Activated T-cell treated with anti-CD3 and anti-CD28 coated beads, Interleukin-2, amount 50 U/mL, for 4 hours (primary cell): ENCODE measurements at regions not wholly inside any gene's neighbourhood (a gene's known extent, or its start where the extent isn't known, plus 50 kb on each side); places are given as distances from the start of the nearest gene placed in this dataset.
"Not testable (repeated sequence)": the region's sequence is repeated elsewhere in the genome, so short reads cannot be mapped to it uniquely, and the experiment has no call there.

Experiments
- ATAC-seq, 2 donors: fragments of 200-7000 bp; cut with Tn5 transposase; one replicate each; pipeline ENCODE4 v1.10.0; 2021
- DNase-seq: peaks from one replicate; pipeline ENCODE4 v3.0.0-alpha.2; 2020
- H3K27me3 Mint-ChIP-seq: one replicate; pipeline ENCODE4 v1.8.0; 2021; ENCODE audit warnings: low read depth, mixed read lengths
- H3K36me3 Mint-ChIP-seq: one replicate; pipeline ENCODE4 v1.8.0; 2022; ENCODE audit warnings: mixed read lengths; ENCODE audit not compliant: insufficient read depth
- H3K4me1 Mint-ChIP-seq: one replicate; pipeline ENCODE4 v1.8.0; 2021; ENCODE audit warnings: low read depth, mixed read lengths
- H3K4me3 Mint-ChIP-seq: one replicate; pipeline ENCODE4 v1.8.0; 2021; ENCODE audit warnings: mild to moderate bottlenecking, moderate library complexity, mixed read lengths
- H3K9me3 Mint-ChIP-seq: one replicate; pipeline ENCODE4 v1.8.0; 2021; ENCODE audit warnings: mixed read lengths

DNA sequence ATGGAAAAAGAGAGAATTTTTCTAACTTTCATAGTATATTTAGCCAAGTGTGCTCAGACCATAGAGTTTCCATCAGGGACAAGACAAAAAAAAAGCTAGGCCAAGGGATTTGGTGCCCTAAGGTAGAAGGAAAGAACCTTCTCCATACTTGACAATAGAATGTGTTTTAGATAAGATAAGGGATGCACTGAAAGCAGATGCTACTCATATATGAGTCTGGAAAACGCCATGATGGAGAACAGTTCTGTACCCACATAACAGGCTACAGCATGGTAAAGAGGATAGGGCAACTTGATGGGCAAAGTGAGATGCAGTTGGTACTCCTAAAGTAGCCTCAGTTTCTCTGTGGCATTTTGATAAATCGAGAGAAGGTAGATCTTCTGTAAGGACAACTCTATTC is 216.4 kb upstream of the NECTIN3 start:
- no peak overlapping the region for H3K4me3 Mint-ChIP-seq
- H3K9me3 Mint-ChIP-seq = no peaks in the 10 kb centered on the region
- no peaks in the 10 kb centered on the region for H3K4me1 Mint-ChIP-seq
- ATAC-seq = no peak
- DNase-seq = no peak
- H3K27me3 Mint-ChIP-seq = no peaks in the 10 kb centered on the region
- no peaks in the 10 kb centered on the region for H3K36me3 Mint-ChIP-seq

DNA sequence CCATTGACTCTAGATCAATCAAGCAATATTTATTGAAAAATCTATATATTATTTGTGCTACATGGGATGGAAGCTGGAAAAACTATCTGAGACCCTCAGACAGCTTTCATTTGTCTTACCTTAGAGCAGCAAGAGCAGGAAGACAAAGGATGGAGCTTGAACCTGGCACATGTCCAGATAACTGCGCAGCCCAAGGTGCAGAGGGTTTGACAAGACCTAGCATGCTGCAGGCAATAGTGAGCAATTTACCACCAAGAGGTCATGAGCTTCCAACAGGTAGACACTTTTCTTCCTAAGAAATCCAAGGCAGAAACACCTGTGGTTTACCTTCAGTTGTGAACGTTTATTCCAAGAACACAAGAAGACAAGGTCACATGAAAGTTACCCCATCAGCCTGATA is 214.7 kb upstream of the NECTIN3 start:
- H3K27me3 Mint-ChIP-seq = peaks cover 2% of the 10 kb centered on the region
- no peaks in the 10 kb centered on the region for H3K9me3 Mint-ChIP-seq
- H3K4me1 Mint-ChIP-seq = no peaks in the 10 kb centered on the region
- no peaks in the 10 kb centered on the region for H3K36me3 Mint-ChIP-seq
- no peak for ATAC-seq
- H3K4me3 Mint-ChIP-seq = no peak overlapping the region
- DNase-seq = no peak

DNA sequence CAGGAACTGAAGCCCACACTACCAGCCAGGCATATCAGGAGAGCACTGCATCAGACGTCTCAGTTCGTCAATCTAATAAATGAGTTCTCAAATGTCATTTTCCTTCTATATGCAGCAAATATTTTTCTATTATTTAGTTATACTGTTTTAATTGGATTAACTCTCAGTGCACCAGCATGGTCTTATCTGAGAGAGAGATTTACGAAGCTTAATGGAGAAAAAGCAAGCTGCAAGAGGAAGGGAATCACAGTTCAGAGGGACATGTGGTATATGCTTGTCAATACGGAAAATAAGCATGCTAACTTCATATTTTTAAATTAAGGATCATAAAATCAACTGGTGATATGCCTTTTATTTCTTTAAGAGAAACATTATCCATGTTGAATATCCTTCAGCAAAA is 213.1 kb upstream of the NECTIN3 start:
- Mint-ChIP-seq H3K9me3 (no peaks in the 10 kb centered on the region), H3K27me3 (peaks cover 4% of the 10 kb centered on the region), H3K4me1 (no peaks in the 10 kb centered on the region), H3K36me3 (no peaks in the 10 kb centered on the region), H3K4me3 (no peak overlapping the region)
- no peak for DNase-seq
- no peak for ATAC-seq

DNA sequence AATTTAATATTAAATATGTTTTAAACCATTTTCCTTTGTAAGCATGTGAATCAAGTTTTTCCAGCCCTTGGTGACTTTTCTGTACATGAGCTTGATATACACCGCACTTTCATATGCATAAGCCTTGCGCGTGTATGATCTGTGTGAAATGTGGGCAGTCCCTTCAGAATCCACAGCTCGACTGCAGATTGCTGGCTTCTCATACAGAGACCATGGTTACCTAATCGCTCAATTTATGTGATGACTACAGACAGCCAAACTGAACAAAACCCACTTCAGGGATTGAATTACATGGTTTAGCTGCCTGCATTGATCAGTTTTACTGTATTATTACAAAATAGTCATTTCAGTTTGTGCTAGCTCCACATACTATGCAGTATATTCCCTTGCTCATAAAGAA is 212.3 kb upstream of the NECTIN3 start:
- DNase-seq (no peak), ATAC-seq (no peak)
- Mint-ChIP-seq H3K4me1 (no peaks in the 10 kb centered on the region), H3K4me3 (no peak overlapping the region), H3K9me3 (no peaks in the 10 kb centered on the region), H3K27me3 (peaks cover 4% of the 10 kb centered on the region), H3K36me3 (no peaks in the 10 kb centered on the region)

DNA sequence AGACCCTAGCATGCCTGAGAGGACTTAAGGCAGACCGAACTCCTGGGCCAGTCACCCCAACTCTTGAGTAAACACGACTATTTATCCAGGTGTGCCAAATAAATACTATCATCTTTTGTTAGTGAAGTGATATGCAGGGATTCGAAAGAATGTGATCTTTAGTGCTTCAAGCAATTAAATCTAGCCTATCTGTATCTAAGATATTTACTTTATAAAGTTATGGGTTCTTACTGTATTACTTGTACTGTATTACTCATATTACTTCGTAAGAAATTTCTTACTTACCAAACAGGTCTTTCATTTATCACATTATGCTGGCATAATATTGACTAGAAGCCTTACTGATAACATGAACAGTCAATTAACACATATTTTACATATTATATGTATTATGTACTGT is 211.6 kb upstream of the NECTIN3 start:
- no peak for DNase-seq
- H3K4me1 Mint-ChIP-seq = no peaks in the 10 kb centered on the region
- no peaks in the 10 kb centered on the region for H3K9me3 Mint-ChIP-seq
- ATAC-seq = no peak
- peaks cover 4% of the 10 kb centered on the region for H3K27me3 Mint-ChIP-seq
- H3K36me3 Mint-ChIP-seq = no peaks in the 10 kb centered on the region
- H3K4me3 Mint-ChIP-seq = no peak overlapping the region

DNA sequence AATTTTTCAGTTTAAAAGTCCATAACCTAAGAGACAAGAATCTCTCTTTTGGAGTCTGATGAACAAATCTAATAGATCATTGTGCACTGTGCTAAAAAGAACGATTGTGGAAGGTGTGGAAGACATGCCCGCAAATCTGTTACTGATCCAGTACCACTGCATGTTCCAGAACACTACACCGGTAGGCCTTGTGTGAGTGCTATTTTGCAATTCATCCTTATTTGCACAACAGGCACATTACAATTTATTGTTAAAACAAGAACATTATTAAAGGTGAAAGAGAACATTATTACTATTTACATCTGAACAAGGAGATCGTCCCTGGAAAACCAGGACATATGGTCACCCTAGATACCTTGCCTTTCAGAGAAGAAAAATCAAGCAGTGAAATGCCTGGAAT is 205.7 kb upstream of the NECTIN3 start:
- Mint-ChIP-seq H3K4me3 (no peak overlapping the region), H3K36me3 (no peaks in the 10 kb centered on the region), H3K9me3 (no peaks in the 10 kb centered on the region), H3K27me3 (peaks cover 4% of the 10 kb centered on the region), H3K4me1 (no peaks in the 10 kb centered on the region)
- ATAC-seq (no peak), DNase-seq (no peak)

DNA sequence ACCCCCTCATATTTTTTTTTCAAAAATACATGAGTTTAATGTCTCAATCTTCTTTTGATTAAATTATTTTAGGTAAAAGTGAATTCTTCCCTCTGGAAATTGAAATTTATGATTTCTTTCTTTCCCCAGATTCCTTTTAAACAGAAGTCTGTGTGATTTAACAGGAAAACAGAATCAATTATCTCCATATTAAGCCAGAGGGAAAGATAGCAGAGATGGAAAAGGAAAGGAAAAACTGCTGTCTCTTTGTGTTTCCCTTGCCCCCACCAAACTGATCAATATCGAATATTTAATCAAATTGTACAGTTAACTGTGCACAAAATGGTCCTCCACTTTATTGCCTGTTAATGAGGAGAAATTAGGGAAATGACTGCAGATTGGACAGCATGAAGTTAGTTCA is 203.5 kb upstream of the NECTIN3 start:
- Mint-ChIP-seq H3K4me1 (no peaks in the 10 kb centered on the region), H3K36me3 (no peaks in the 10 kb centered on the region), H3K4me3 (no peak overlapping the region), H3K9me3 (no peaks in the 10 kb centered on the region), H3K27me3 (no peaks in the 10 kb centered on the region)
- no peak for ATAC-seq
- DNase-seq = no peak

DNA sequence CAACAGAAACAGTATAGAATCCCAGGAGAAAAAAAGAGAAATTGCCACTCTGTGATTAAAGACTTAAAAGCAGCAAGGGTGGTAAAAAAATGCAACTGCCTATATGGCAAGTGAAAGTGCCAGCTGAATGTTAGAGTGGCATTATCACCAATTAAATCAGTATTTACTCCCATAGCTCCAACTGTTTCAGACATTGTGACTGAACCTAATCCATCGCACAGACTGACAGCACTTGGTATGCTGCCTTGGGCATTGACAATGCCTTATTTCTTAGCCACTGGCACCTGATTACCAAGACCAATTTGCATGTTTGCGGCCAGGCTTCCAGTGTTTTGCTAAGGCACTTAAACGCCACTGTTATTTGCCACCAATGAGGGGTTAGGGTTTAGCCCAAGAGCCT is 201.9 kb upstream of the NECTIN3 start:
- no peak for ATAC-seq
- no peaks in the 10 kb centered on the region for H3K27me3 Mint-ChIP-seq
- peaks cover 9% of the 10 kb centered on the region for H3K9me3 Mint-ChIP-seq
- H3K4me3 Mint-ChIP-seq = no peak overlapping the region
- no peak for DNase-seq
- no peaks in the 10 kb centered on the region for H3K36me3 Mint-ChIP-seq
- H3K4me1 Mint-ChIP-seq = no peaks in the 10 kb centered on the region

DNA sequence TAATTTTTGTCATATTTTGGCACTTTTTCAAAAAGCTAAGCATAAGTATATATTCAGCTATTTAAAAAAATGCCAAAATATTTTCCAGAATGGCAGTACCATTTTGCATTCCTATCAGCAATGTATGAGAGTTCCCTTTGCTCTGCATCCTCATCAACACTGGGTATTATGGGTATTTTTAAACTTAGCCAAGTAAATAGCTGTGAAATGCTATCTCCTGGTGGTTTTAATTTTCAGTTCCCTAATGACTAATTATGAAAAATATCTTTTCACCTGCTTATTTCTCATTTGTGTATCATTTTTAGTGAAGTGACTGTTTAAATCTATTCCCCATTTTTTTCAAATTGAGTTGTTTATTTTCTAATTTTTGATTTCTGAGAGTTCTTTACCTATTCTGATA is 199.7 kb upstream of the NECTIN3 start:
- H3K27me3 Mint-ChIP-seq = peaks cover 3% of the 10 kb centered on the region
- no peak overlapping the region for H3K4me3 Mint-ChIP-seq
- DNase-seq (no peak), ATAC-seq (no peak)
- H3K4me1 Mint-ChIP-seq = no peaks in the 10 kb centered on the region
- peaks cover 10% of the 10 kb centered on the region for H3K9me3 Mint-ChIP-seq
- H3K36me3 Mint-ChIP-seq = no peaks in the 10 kb centered on the region

DNA sequence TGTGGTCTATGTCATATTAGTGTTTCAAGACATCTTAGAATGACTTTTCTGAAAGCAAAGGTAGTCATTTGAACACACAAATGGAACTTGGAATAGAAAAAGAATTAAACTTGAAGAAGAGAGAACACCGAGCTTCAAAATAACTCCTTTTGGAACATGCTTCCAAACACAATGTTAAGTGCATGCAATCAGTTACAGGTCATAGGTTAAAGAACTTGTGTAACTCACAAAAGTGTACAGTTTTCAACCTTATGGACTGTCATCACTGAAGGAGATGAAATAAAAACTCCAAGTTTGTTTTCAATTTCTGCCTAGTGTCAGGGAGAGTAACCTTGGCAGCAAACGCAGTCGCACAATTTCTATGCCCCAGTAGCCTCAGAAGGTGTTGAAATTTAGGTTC is 192.9 kb upstream of the NECTIN3 start:
- no peaks in the 10 kb centered on the region for H3K36me3 Mint-ChIP-seq
- peaks cover 10% of the 10 kb centered on the region for H3K9me3 Mint-ChIP-seq
- no peak overlapping the region for H3K4me3 Mint-ChIP-seq
- no peak for ATAC-seq
- DNase-seq = no peak
- peaks cover 3% of the 10 kb centered on the region for H3K27me3 Mint-ChIP-seq
- H3K4me1 Mint-ChIP-seq = no peaks in the 10 kb centered on the region

DNA sequence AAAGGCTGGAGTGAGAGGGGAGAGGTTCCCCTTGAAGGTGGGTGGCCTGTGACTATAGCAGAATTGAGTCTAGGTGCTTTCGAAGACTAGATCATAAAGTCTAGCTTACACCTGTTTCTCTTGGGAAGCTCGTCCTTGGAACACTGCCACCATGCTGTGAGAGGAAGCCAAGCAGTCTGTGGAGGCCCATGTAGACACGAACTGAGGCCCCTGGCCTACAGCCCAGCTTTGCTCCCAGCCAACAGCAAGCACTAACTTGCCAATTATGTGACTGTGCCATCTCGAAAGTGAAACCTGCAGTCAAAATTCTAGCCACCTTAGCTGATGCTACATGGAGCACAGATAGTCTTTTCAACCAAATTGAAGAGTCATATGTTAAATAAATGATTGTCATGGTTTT is 190.5 kb upstream of the NECTIN3 start:
- no peaks in the 10 kb centered on the region for H3K9me3 Mint-ChIP-seq
- no peak overlapping the region for H3K4me3 Mint-ChIP-seq
- no peaks in the 10 kb centered on the region for H3K4me1 Mint-ChIP-seq
- H3K27me3 Mint-ChIP-seq = no peaks in the 10 kb centered on the region
- no peak for ATAC-seq
- H3K36me3 Mint-ChIP-seq = no peaks in the 10 kb centered on the region
- no peak for DNase-seq

DNA sequence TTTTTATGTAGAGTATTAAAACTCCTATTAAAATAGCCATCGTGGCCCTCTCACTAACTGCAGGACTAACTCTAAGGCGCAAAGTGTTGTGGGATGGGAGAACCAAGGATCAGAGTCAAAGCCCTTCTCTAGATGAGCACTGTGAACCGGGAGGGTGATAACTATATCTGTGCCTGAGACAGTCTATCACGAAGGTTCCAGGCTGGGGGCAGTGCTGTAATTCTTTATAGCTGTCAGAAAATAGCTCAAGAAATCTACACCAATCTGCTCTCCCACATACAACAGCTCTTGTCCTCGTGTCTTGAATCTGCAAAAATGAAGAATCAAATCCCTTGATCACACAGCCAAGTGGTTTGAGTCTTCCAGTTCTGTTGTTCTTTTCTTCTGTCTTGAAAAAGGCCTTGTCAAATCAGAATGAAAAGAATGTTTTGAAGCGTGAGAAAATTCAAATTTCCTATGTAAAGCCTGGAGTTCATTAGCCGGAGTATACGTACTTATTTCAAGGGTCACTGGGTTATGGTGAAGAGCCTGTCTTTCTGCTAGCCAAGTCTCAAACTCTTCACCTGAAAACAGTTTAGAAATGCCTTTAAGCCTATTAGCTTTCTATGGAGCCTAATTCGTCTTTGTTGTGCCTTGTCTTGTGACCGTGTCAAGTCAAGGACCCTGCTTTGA is 185.3 kb upstream of the NECTIN3 start:
- Mint-ChIP-seq H3K27me3 (no peaks in the 10 kb centered on the region), H3K9me3 (no peaks in the 10 kb centered on the region), H3K4me1 (no peaks in the 10 kb centered on the region), H3K36me3 (no peaks in the 10 kb centered on the region), H3K4me3 (no peak overlapping the region)
- DNase-seq (no peak), ATAC-seq (no peak)

DNA sequence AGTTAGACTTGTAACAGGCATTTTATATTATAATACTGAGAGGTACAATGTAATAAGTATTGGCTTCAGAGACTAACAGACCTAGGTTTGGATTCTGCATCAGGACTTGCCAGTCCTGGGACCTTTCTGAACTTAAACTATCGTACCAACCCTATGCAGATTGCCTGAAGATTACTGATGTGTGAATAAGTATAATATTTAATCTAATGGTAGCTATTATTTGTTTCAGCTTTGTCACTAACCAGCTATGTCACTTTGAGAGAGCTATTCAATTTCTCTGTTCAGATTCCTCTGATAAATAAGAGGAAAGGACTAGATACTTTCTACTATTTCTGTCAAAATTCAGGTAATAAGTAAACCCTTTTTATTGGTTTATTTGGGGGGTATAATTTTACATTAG is 184.4 kb upstream of the NECTIN3 start:
- H3K4me1 Mint-ChIP-seq = no peaks in the 10 kb centered on the region
- no peaks in the 10 kb centered on the region for H3K27me3 Mint-ChIP-seq
- no peaks in the 10 kb centered on the region for H3K36me3 Mint-ChIP-seq
- H3K9me3 Mint-ChIP-seq = no peaks in the 10 kb centered on the region
- ATAC-seq = no peak
- no peak overlapping the region for H3K4me3 Mint-ChIP-seq
- DNase-seq = no peak

DNA sequence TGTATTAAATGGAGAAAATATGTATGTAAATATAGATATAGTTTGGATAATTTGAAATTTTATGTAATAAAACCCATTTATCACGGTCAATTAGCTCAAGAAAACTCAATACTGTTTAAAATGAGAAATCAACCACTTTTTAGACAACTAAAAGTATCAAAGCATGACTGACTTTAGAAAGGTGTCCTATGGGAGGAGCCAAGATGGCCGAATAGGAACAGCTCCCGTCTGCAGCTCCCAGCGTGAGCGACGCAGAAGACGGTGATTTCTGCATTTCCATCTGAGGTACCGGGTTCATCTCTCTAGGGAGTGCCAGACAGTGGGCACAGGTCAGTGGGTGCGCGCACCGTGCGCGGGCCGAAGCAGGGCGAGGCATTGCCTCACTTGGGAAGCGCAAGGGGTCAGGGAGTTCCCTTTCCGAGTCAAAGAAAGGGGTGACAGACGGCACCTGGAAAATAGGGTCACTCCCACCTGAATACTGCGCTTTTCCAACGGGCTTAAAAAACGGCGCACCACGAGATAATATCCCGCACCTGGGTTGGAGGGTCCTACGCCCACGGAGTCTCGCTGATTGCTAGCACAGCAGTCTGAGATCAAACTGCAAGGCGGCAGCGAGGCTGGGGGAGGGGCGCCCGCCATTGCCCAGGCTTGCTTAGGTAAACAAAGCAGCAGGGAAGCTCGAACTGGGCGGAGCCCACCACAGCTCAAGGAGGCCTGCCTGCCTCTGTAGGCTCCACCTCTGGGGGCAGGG is 182.8 kb upstream of the NECTIN3 start:
- not testable (repeated sequence) for H3K9me3 Mint-ChIP-seq, H3K27me3 Mint-ChIP-seq, H3K4me1 Mint-ChIP-seq, DNase-seq, H3K36me3 Mint-ChIP-seq, ATAC-seq, H3K4me3 Mint-ChIP-seq

DNA sequence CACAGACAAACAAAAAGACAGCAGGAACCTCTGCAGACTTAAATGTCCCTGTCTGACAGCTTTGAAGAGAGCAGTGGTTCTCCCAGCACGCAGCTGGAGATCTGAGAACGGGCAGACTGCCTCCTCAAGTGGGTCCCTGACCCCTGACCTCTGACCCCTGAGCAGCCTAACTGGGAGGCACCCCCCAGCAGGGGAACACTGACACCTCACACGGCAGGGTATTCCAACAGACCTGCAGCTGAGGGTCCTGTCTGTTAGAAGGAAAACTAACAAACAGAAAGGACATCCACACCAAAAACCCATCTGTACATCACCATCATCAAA is 182.3 kb upstream of the NECTIN3 start:
- H3K27me3 Mint-ChIP-seq, H3K4me1 Mint-ChIP-seq, ATAC-seq, H3K36me3 Mint-ChIP-seq, H3K9me3 Mint-ChIP-seq, DNase-seq, H3K4me3 Mint-ChIP-seq: not testable (repeated sequence)
